Stomach (tissue), 4 donors: ENCODE measurements at regions not wholly inside any gene's neighbourhood (a gene's known extent, or its start where the extent isn't known, plus 50 kb on each side); places are given as distances from the start of the nearest gene placed in this dataset.

Experiments
- POLR2A ChIP-seq, 4 donors: fragments of 450-650 bp; IDR thresholded peaks; one replicate each; pipeline ENCODE4 v1.6.1; 2016; ENCODE audit warnings: antibody characterized with exemption in 4 of 4, control low read depth in 2 of 4, mild to moderate bottlenecking in 1 of 4, moderate library complexity in 1 of 4
- POLR2AphosphoS5 ChIP-seq, 3 donors: sonication (generic); formaldehyde crosslinking; IDR thresholded peaks; one replicate each; pipeline ENCODE4 v1.6.1; 2016; ENCODE audit warnings: antibody characterized with exemption in 3 of 3
- TF ChIP-seq, protein P1 (sequence below), 7 experiments: fragments of 450-650 bp in 4 of 7; fragments of 200-600 bp in 3 of 7; sonication (generic) in 3 of 7; IDR thresholded peaks; one replicate each; pipeline ENCODE4 v1.5.1; 2016 to 2019; ENCODE audit warnings: antibody characterized with exemption in 7 of 7, control low read depth in 2 of 7, mild to moderate bottlenecking in 1 of 7

DNA sequence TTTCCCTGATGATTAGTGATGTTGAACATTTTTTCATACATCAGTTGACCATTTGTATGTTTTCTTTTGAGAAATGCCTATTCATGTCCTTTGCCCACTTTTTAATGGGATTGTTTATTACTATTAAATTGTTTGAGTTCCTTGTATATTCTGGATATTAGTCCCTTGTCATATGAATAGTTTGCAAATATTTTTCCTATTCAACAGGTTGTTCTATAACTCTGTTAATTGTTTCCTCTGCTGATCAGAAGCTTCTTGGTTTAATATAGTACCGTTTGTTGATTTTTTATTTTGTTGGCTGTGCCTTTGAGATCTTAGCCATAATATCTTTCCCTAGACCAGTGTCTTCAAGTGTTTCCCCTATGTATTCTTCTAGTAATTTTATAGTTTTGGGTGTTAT, 189.0 kb upstream of the RARB start:
- TF ChIP-seq, protein P1, sequence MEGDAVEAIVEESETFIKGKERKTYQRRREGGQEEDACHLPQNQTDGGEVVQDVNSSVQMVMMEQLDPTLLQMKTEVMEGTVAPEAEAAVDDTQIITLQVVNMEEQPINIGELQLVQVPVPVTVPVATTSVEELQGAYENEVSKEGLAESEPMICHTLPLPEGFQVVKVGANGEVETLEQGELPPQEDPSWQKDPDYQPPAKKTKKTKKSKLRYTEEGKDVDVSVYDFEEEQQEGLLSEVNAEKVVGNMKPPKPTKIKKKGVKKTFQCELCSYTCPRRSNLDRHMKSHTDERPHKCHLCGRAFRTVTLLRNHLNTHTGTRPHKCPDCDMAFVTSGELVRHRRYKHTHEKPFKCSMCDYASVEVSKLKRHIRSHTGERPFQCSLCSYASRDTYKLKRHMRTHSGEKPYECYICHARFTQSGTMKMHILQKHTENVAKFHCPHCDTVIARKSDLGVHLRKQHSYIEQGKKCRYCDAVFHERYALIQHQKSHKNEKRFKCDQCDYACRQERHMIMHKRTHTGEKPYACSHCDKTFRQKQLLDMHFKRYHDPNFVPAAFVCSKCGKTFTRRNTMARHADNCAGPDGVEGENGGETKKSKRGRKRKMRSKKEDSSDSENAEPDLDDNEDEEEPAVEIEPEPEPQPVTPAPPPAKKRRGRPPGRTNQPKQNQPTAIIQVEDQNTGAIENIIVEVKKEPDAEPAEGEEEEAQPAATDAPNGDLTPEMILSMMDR (IDR thresholded peaks at IDR 0.05): no peak
- TF ChIP-seq POLR2AphosphoS5 (IDR thresholded peaks at IDR 0.05): no peak
- no peak for TF ChIP-seq POLR2A (IDR thresholded peaks at IDR 0.05)
